IMR-90 (cell line): ENCODE measurements at regions not wholly inside any gene's neighbourhood (a gene's known extent, or its start where the extent isn't known, plus 50 kb on each side); places are given as distances from the start of the nearest gene placed in this dataset.

Source experiments
- ATAC-seq: fragments of 200-7000 bp; cut with Tn5 transposase; 2 replicates; pipeline ENCODE4 v1.9.1; 2020; ENCODE audit warnings: low read depth, mild to moderate bottlenecking, moderate library complexity
- BruUV-seq: library from RNA; stranded (reverse); fragments of 400-500 nt; replicated peaks from 2 replicates; lab custom pipeline; 2021; lab: Mats Ljungman, UMichigan
- CTCF ChIA-PET: fragments of 300-600 bp; formaldehyde crosslinking; extraction: SDS; loops from one replicate; lab custom pipeline; 2021; ENCODE audit warnings: antibody characterized with exemption; lab: Yijun Ruan, JAX
- POLR2A ChIA-PET: fragments of 300-600 bp; sonication (Branson Sonifier 250); formaldehyde crosslinking; loops from one replicate; lab custom pipeline; 2022; ENCODE audit warnings: antibody characterized with exemption; ENCODE audit not compliant: unreplicated experiment; lab: Charles Lee
- DNase-seq: peaks from one replicate; pipeline ENCODE4 v3.0.0; 2013
- H2AFZ ChIP-seq: replicated peaks from 2 replicates; pipeline ENCODE3; 2013; ENCODE audit warnings: low read length, mild to moderate bottlenecking; ENCODE audit not compliant: poor library complexity
- H2AK5ac ChIP-seq: 2 replicates; pipeline ENCODE4 v1.6.1; 2013; ENCODE audit warnings: low read depth, low read length, inconsistent platforms
- H2AK9ac ChIP-seq: replicated peaks from 2 replicates; pipeline ENCODE3; 2013; ENCODE audit warnings: mild to moderate bottlenecking, low read depth, low read length, moderate library complexity; ENCODE audit not compliant: poor library complexity
- H2BK120ac ChIP-seq: 2 replicates; pipeline ENCODE4 v1.6.1; 2013; ENCODE audit warnings: low read depth, low read length, inconsistent platforms
- H2BK15ac ChIP-seq: 3 replicates; pipeline ENCODE4 v1.6.1; 2013; ENCODE audit warnings: low read depth, low read length, inconsistent platforms
- H2BK20ac ChIP-seq: 2 replicates; pipeline ENCODE4 v1.6.1; 2013; ENCODE audit warnings: low read depth, mild to moderate bottlenecking, inconsistent platforms, low read length, moderate library complexity
- H2BK5ac ChIP-seq: 2 replicates; pipeline ENCODE4 v1.6.1; 2013; ENCODE audit warnings: mild to moderate bottlenecking, low read depth, low read length, inconsistent platforms; ENCODE audit not compliant: poor library complexity, severe bottlenecking
- H3K14ac ChIP-seq: replicated peaks from 2 replicates; pipeline ENCODE4 v1.6.1; 2013; ENCODE audit warnings: low read depth, low read length, inconsistent platforms
- H3K18ac ChIP-seq: 2 replicates; pipeline ENCODE4 v1.6.1; 2013; ENCODE audit warnings: low read depth, low read length, control low read depth
- H3K23ac ChIP-seq: 2 replicates; pipeline ENCODE4 v1.6.1; 2013; ENCODE audit warnings: low read depth, low read length, inconsistent platforms
- H3K27ac ChIP-seq: 2 replicates; pipeline ENCODE4 v1.5.1; 2013; ENCODE audit warnings: mild to moderate bottlenecking, control low read depth, low read length; ENCODE audit not compliant: insufficient read depth
- H3K27me3 ChIP-seq: 2 replicates; pipeline ENCODE4 v1.6.1; 2013; ENCODE audit warnings: low read length; ENCODE audit not compliant: control insufficient read depth, insufficient read depth
- H3K36me3 ChIP-seq: 2 replicates; pipeline ENCODE4 v1.6.1; 2013; ENCODE audit warnings: low read length, mixed read lengths; ENCODE audit not compliant: control insufficient read depth, insufficient read depth
- H3K4ac ChIP-seq: 2 replicates; pipeline ENCODE4 v1.6.1; 2013; ENCODE audit warnings: low read depth, low read length, inconsistent platforms
- H3K4me1 ChIP-seq: 2 replicates; pipeline ENCODE4 v1.6.1; 2013; ENCODE audit warnings: low read length, mixed read lengths; ENCODE audit not compliant: control insufficient read depth, insufficient read depth
- H3K4me2 ChIP-seq: 2 replicates; pipeline ENCODE4 v1.6.1; 2013; ENCODE audit warnings: low read depth, mild to moderate bottlenecking, control low read depth, low read length, moderate library complexity
- H3K4me3 ChIP-seq: 2 replicates; pipeline ENCODE4 v1.5.1; 2013; ENCODE audit warnings: low read depth, mild to moderate bottlenecking, control low read depth, low read length, moderate library complexity; ENCODE audit not compliant: insufficient read depth
- H3K56ac ChIP-seq: 2 replicates; pipeline ENCODE4 v1.6.1; 2013; ENCODE audit warnings: low read length, inconsistent platforms; ENCODE audit not compliant: insufficient read depth; ENCODE audit errors: extremely low read depth
- H3K79me1 ChIP-seq, 2 experiments: 2 replicates each; pipeline ENCODE4 v1.6.1; 2013; ENCODE audit warnings: low read length in 2 of 2, inconsistent platforms in 1 of 2, low read depth in 1 of 2
- H3K9ac ChIP-seq: 2 replicates; pipeline ENCODE4 v1.6.1; 2013; ENCODE audit warnings: low read depth, low read length, control low read depth
- H3K9me1 ChIP-seq: 2 replicates; pipeline ENCODE4 v1.6.1; 2013; ENCODE audit warnings: low read length, inconsistent platforms; ENCODE audit not compliant: insufficient read depth
- H3K9me3 ChIP-seq: 2 replicates; pipeline ENCODE4 v1.6.1; 2013; ENCODE audit warnings: low read length; ENCODE audit not compliant: control insufficient read depth, insufficient read depth
- H4K20me1 ChIP-seq: 2 replicates; pipeline ENCODE4 v1.6.1; 2013; ENCODE audit warnings: low read length, inconsistent platforms; ENCODE audit not compliant: insufficient read depth
- H4K5ac ChIP-seq: 2 replicates; pipeline ENCODE4 v1.6.1; 2013; ENCODE audit warnings: mild to moderate bottlenecking, low read depth, low read length, control low read depth
- H4K8ac ChIP-seq, 2 experiments: 2 replicates each; pipeline ENCODE4 v1.6.1; 2013; ENCODE audit warnings: low read depth in 2 of 2, low read length in 2 of 2, control low read depth in 1 of 2, inconsistent platforms in 1 of 2
- H4K91ac ChIP-seq: 2 replicates; pipeline ENCODE4 v1.6.1; 2013; ENCODE audit warnings: low read depth, low read length, inconsistent platforms; ENCODE audit not compliant: insufficient read depth
- BHLHE40 ChIP-seq: fragments of 150-350 bp; IDR thresholded peaks from 2 replicates; pipeline ENCODE4 v1.6.1; 2016; ENCODE audit warnings: mild to moderate bottlenecking, low read depth, low read length
- ELK1 ChIP-seq: fragments of 150-350 bp; IDR thresholded peaks from 2 replicates; pipeline ENCODE4 v1.6.1; 2016; ENCODE audit warnings: low read depth, mild to moderate bottlenecking, low read length, moderate library complexity, borderline replicate concordance
- FOS ChIP-seq: fragments of 150-350 bp; IDR thresholded peaks from 2 replicates; pipeline ENCODE4 v1.6.1; 2016; ENCODE audit warnings: low read depth, low read length
- MAZ ChIP-seq: IDR thresholded peaks from 2 replicates; pipeline ENCODE4 v1.6.1; 2012; ENCODE audit warnings: low read depth, mild to moderate bottlenecking, low read length, improper control_type of control experiment, moderate library complexity, borderline replicate concordance
- NFE2L2 ChIP-seq: fragments of 150-350 bp; IDR thresholded peaks from 2 replicates; pipeline ENCODE4 v1.6.1; 2016; ENCODE audit warnings: low read depth, mild to moderate bottlenecking, low read length
- POLR2A ChIP-seq: IDR thresholded peaks from 2 replicates; pipeline ENCODE4 v1.6.1; 2012; ENCODE audit warnings: mild to moderate bottlenecking, low read depth, low read length
- RCOR1 ChIP-seq: IDR thresholded peaks from 2 replicates; pipeline ENCODE4 v1.6.1; 2012; ENCODE audit warnings: mild to moderate bottlenecking, low read length, improper control_type of control experiment; ENCODE audit not compliant: insufficient replicate concordance
- RFX5 ChIP-seq: IDR thresholded peaks from 2 replicates; pipeline ENCODE4 v1.8.0; 2012; ENCODE audit warnings: low read depth, mild to moderate bottlenecking, low read length, moderate library complexity
- SMC3 ChIP-seq: fragments of 150-350 bp; IDR thresholded peaks from 2 replicates; pipeline ENCODE4 v1.6.1; 2016; ENCODE audit warnings: low read depth, mild to moderate bottlenecking, antibody characterized with exemption, low read length, moderate library complexity
- WGBS, 2 experiments: methylation state at CpG; one replicate each; pipeline versions ENCODE4 v1.1.5 to v1.1.7; 2013; ENCODE audit warnings: missing lambda C conversion rate in 2 of 2; ENCODE audit not compliant: insufficient read length in 1 of 2; ENCODE audit errors: extremely low coverage in 2 of 2; 5-methylcytosine and 5-hydroxymethylcytosine counted together
- dilution Hi-C: fragments of 300-500 bp; cut with HindIII; formaldehyde crosslinking; loops from one replicate; pipeline ENCODE4 v1.14.3; 2018; ENCODE audit warnings: low sequenced_read_pairs; ENCODE audit not compliant: unreplicated experiment
- in situ Hi-C: fragments of 300-500 bp; cut with MboI; formaldehyde crosslinking; loops from 3 replicates; pipeline ENCODE4 v1.14.3; 2019; ENCODE audit warnings: low sequenced_read_pairs, inconsistent platforms, mixed read lengths
- intact Hi-C: fragments of 100-400 bp; cut with micrococcal nuclease; formaldehyde crosslinking; loops from 2 replicates; pipeline ENCODE4 v1.10.0; 2022

- Histone ChIP-seq H3K4ac (no peak overlapping the region), H2AFZ (no peak overlapping the region), H3K4me2 (no peak overlapping the region), H4K8ac (no peak overlapping the region), H3K4me1 (no peaks in the 10 kb centered on the region), H2BK20ac (no peak overlapping the region), H3K23ac (no peak overlapping the region), H4K5ac (no peak overlapping the region), H2AK9ac (no peak overlapping the region), H2BK120ac (no peak overlapping the region), H4K20me1 (no peaks in the 10 kb centered on the region), H3K56ac (no peak overlapping the region), H3K79me1 (no peaks in the 10 kb centered on the region), H3K9me3 (peaks cover 3% of the 10 kb centered on the region; the same call in 1 of the 2 replicates), H2BK15ac (no peak overlapping the region), H3K27me3 (no peaks in the 10 kb centered on the region), H3K27ac (no peak overlapping the region), H3K4me3 (no peak overlapping the region), H4K91ac (no peak overlapping the region), H3K18ac (no peak overlapping the region), H2AK5ac (no peak overlapping the region), H3K9ac (no peak overlapping the region), H2BK5ac (no peak overlapping the region), H3K14ac (no peak overlapping the region), H3K9me1 (no peaks in the 10 kb centered on the region; the same call in 1 of the 2 replicates), H3K36me3 (no peaks in the 10 kb centered on the region)
- dilution Hi-C loops, result no loop called here
- intact Hi-C loops, result no loop called here
- no peak for ATAC-seq
- ChIA-PET CTCF (interaction anchor here (2.3 kb wide), 1 partner anchor 15 kb away, joined by 11 read pairs; no protein-coding TSS in a partner anchor), POLR2A (no interaction called here)
- no peak for TF ChIP-seq POLR2A
- TF ChIP-seq RCOR1, result no peak
- no peak for TF ChIP-seq FOS
- no peak for TF ChIP-seq NFE2L2
- TF ChIP-seq MAZ, result no peak
- TF ChIP-seq RFX5, result no peak
- TF ChIP-seq SMC3, result no peak
- TF ChIP-seq ELK1, result no peak
- TF ChIP-seq BHLHE40, result no peak
- no peak for DNase-seq
- BruUV-seq, result no TSS peak
- WGBS, 2 experiments, result no CpG with 5 or more reads among the region's 2 CpGs
- in situ Hi-C loops, result no loop called here
Observed at GRCh38 chr14:49446801-49447200, 139.4 kb downstream of the RPS29 start.
